ENCODE measurements at regions not wholly inside any gene's neighbourhood (a gene's known extent, or its start where the extent isn't known, plus 50 kb on each side); places are given as distances from the start of the nearest gene placed in this dataset.

GRCh38 chr13:82597747-82598146 is 1284.5 kb downstream of the SLITRK1 start:
- Histone ChIP-seq H3K36me3 (ENCODE audit: control insufficient read depth, insufficient read depth, low read length) (no peaks in the 10 kb centered on the region), H3K4me2 (ENCODE audit: low read length) (no peak overlapping the region), H2AFZ (no peak overlapping the region), H3K4me1 (no peaks in the 10 kb centered on the region), H3K27me3 (ENCODE audit: control insufficient read depth, insufficient read depth, low read length) (no peaks in the 10 kb centered on the region), H3K27ac (no peak overlapping the region), H3K9me3 (ENCODE audit: control insufficient read depth, low read length) (no peaks in the 10 kb centered on the region), H3K4me3 (ENCODE audit: low read depth, low read length) (no peak overlapping the region), H3K79me2 (no peaks in the 10 kb centered on the region), H3K9ac (no peak overlapping the region)
- TF ChIP-seq, protein P1, sequence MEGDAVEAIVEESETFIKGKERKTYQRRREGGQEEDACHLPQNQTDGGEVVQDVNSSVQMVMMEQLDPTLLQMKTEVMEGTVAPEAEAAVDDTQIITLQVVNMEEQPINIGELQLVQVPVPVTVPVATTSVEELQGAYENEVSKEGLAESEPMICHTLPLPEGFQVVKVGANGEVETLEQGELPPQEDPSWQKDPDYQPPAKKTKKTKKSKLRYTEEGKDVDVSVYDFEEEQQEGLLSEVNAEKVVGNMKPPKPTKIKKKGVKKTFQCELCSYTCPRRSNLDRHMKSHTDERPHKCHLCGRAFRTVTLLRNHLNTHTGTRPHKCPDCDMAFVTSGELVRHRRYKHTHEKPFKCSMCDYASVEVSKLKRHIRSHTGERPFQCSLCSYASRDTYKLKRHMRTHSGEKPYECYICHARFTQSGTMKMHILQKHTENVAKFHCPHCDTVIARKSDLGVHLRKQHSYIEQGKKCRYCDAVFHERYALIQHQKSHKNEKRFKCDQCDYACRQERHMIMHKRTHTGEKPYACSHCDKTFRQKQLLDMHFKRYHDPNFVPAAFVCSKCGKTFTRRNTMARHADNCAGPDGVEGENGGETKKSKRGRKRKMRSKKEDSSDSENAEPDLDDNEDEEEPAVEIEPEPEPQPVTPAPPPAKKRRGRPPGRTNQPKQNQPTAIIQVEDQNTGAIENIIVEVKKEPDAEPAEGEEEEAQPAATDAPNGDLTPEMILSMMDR (IDR thresholded peaks at IDR 0.05): no peak

- TF ChIP-seq, protein P1 (IDR thresholded peaks at IDR 0.05): no peak
- H3K4me3 ChIP-seq (ENCODE audit: low read depth, low read length): no peak overlapping the region
- H3K79me2 ChIP-seq: no peaks in the 10 kb centered on the region
- no peak overlapping the region for H2AFZ ChIP-seq
- no peaks in the 10 kb centered on the region for H3K4me1 ChIP-seq
- H3K27ac ChIP-seq: no peak overlapping the region
- no peaks in the 10 kb centered on the region for H3K9me3 ChIP-seq (ENCODE audit: control insufficient read depth, low read length)
- no peak overlapping the region for H3K9ac ChIP-seq
- no peak overlapping the region for H3K4me2 ChIP-seq (ENCODE audit: low read length)
- H3K27me3 ChIP-seq (ENCODE audit: control insufficient read depth, insufficient read depth, low read length): no peaks in the 10 kb centered on the region
- no peaks in the 10 kb centered on the region for H3K36me3 ChIP-seq (ENCODE audit: control insufficient read depth, insufficient read depth, low read length)
These were observed 1289.0 kb downstream of the SLITRK1 start for GRCh38 chr13:82593239-82593638.

- Histone ChIP-seq H3K27me3 (ENCODE audit: control insufficient read depth, insufficient read depth, low read length) (no peaks in the 10 kb centered on the region), H3K36me3 (ENCODE audit: control insufficient read depth, insufficient read depth, low read length) (no peaks in the 10 kb centered on the region), H3K4me3 (ENCODE audit: low read depth, low read length) (no peak overlapping the region), H3K9ac (no peak overlapping the region), H3K27ac (no peak overlapping the region), H3K9me3 (ENCODE audit: control insufficient read depth, low read length) (no peaks in the 10 kb centered on the region), H3K79me2 (no peaks in the 10 kb centered on the region), H3K4me2 (ENCODE audit: low read length) (no peak overlapping the region), H2AFZ (no peak overlapping the region), H3K4me1 (no peaks in the 10 kb centered on the region)
- TF ChIP-seq, protein P1 (IDR thresholded peaks at IDR 0.05): no peak
These were observed 1310.6 kb downstream of the SLITRK1 start for GRCh38 chr13:82571653-82572052.

DNA sequence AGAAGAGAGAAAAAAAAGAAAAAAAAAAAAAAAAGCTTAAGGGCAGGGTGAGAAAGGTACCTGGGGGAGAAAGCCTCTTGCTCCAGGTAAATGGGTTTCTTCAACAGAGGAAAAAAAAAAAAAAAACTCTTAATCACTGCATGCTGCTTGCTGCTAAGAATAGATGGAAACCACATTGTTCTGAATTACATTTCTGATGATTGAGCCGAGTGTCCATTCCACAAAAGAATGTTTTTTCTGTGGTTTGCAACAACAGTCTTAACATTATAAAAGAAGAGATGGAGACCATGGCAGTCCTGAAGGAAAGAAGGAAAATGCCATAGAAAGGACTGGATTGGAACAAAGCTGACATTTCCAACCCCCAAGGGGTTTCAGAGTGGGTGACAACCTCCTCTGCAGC is 1312.7 kb downstream of the SLITRK1 start:
- Histone ChIP-seq H3K36me3 (ENCODE audit: control insufficient read depth, insufficient read depth, low read length) (no peaks in the 10 kb centered on the region), H3K4me1 (no peaks in the 10 kb centered on the region)
- TF ChIP-seq, protein P1 (IDR thresholded peaks at IDR 0.05): no peak

GRCh38 chr13:82566864-82567263 is 1315.4 kb downstream of the SLITRK1 start:
- no peak overlapping the region for H3K9ac ChIP-seq
- H3K79me2 ChIP-seq: no peaks in the 10 kb centered on the region
- H3K4me1 ChIP-seq: no peaks in the 10 kb centered on the region
- H3K36me3 ChIP-seq (ENCODE audit: control insufficient read depth, insufficient read depth, low read length): no peaks in the 10 kb centered on the region
- no peak overlapping the region for H3K4me2 ChIP-seq (ENCODE audit: low read length)
- no peaks in the 10 kb centered on the region for H3K27me3 ChIP-seq (ENCODE audit: control insufficient read depth, insufficient read depth, low read length)
- H3K9me3 ChIP-seq (ENCODE audit: control insufficient read depth, low read length): no peaks in the 10 kb centered on the region
- TF ChIP-seq, protein P1 (IDR thresholded peaks at IDR 0.05): no peak
- H3K4me3 ChIP-seq (ENCODE audit: low read depth, low read length): no peak overlapping the region
- H3K27ac ChIP-seq: no peak overlapping the region
- H2AFZ ChIP-seq: no peak overlapping the region

More for the DNA sequence above, 1312.7 kb downstream of the SLITRK1 start:
- Histone ChIP-seq H3K4me3 (ENCODE audit: low read depth, low read length) (no peak overlapping the region), H3K79me2 (no peaks in the 10 kb centered on the region), H3K27ac (no peak overlapping the region), H3K9me3 (ENCODE audit: control insufficient read depth, low read length) (no peaks in the 10 kb centered on the region), H3K9ac (no peak overlapping the region), H3K27me3 (ENCODE audit: control insufficient read depth, insufficient read depth, low read length) (no peaks in the 10 kb centered on the region), H2AFZ (no peak overlapping the region), H3K4me2 (ENCODE audit: low read length) (no peak overlapping the region)
